Esophagus squamous epithelium (tissue), 4 donors: ENCODE measurements at regions not wholly inside any gene's neighbourhood (a gene's known extent, or its start where the extent isn't known, plus 50 kb on each side); places are given as distances from the start of the nearest gene placed in this dataset.

Source experiments
- CTCF ChIP-seq, 6 experiments: fragments of 450-650 bp in 4 of 6; fragments of 200-600 bp in 2 of 6; sonication (generic) in 2 of 6; IDR thresholded peaks; one replicate each; pipeline ENCODE4 v1.5.1; 2016 to 2019; ENCODE audit warnings: antibody characterized with exemption in 6 of 6, mild to moderate bottlenecking in 4 of 6, moderate library complexity in 4 of 6
- POLR2A ChIP-seq, 4 donors: fragments of 450-650 bp; IDR thresholded peaks; one replicate each; pipeline ENCODE4 v1.6.1; 2017; ENCODE audit warnings: antibody characterized with exemption in 4 of 4, mild to moderate bottlenecking in 4 of 4, moderate library complexity in 3 of 4

GRCh38 chr18:73121207-73121606, 253.4 kb upstream of the NETO1 start:
- TF ChIP-seq CTCF (IDR thresholded peaks at IDR 0.05) = no peak
- no peak for TF ChIP-seq POLR2A (IDR thresholded peaks at IDR 0.05)
